Fibroblast of skin of scalp (primary cell): ENCODE measurements at regions not wholly inside any gene's neighbourhood (a gene's known extent, or its start where the extent isn't known, plus 50 kb on each side); places are given as distances from the start of the nearest gene placed in this dataset.

ENCODE experiments used
- DNase-seq: peaks from one replicate; pipeline ENCODE4 v3.0.0-alpha.2; 2013

GRCh38 chr6:137736911-137737310, 130.1 kb upstream of the TNFAIP3 start:
- DNase-seq, result no peak

GRCh38 chr6:137737836-137738596, 129.0 kb upstream of the TNFAIP3 start:
- DNase-seq, result peak; percentile 43

- DNase-seq, result no peak
Observed at GRCh38 chr6:137738931-137739504, 128.0 kb upstream of the TNFAIP3 start.

DNA sequence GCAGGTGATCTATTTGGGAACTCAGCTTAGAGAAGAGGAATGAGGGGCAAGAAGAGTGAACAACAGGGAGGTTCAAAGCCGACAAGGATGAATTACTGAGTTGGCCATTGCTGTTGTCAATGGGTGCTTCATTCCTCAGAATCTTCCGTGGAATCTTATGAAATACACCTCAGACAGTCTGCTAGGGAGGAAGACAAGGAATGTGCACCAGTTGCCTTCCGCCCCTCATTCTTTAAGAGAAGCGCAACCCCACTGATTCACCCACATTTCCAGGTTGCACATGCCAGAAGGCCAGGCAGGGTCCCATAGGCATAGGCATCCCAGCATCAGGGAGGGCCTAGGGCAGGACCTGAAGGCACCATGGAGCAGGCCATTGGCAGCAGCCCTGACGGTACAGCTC, 127.5 kb upstream of the TNFAIP3 start:
- DNase-seq, result no peak

- DNase-seq, result peak; percentile 22
Observed at GRCh38 chr6:137740091-137740755, 126.8 kb upstream of the TNFAIP3 start.

GRCh38 chr6:137740967-137741761, 125.9 kb upstream of the TNFAIP3 start:
- DNase-seq, result no peak

DNA sequence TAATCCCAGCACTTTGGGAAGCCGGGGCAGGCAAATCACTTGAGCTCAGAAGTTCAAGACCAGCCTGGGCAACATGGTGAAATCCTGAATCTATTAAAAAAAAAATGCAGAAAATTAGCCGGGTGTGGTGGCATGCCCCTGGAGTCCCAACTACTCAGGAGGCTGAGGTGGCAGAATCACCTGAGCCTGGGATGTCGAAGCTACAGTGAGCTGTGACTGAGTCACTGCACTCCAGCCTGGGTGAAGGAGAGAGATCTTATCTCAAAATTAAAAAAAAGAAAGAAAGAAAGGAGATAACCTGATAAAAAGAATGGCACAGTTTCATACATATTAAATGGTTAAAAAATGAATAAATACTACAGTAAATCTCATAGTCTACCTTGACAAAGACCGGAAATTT, 123.6 kb upstream of the TNFAIP3 start:
- no peak for DNase-seq

DNA sequence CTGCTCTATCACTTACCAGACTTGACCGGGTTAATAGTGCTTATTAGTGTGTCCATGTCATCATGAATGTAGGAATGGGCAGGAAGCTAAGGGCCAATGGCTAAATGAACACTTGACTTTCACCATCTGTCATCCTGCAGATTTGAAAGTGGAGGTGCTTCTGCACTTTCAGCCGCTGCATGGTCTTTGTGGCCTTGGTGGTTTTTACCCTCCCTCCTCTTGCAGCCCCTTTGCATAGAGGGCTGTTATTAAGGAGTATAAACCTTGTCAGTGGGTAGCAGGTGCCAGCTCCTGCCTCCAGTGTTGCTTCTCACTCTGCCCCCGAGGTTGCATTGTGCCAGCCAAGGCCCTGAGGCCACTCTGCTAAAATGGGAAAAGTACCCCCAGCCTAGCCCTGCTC, 122.2 kb upstream of the TNFAIP3 start:
- DNase-seq, result no peak

DNA sequence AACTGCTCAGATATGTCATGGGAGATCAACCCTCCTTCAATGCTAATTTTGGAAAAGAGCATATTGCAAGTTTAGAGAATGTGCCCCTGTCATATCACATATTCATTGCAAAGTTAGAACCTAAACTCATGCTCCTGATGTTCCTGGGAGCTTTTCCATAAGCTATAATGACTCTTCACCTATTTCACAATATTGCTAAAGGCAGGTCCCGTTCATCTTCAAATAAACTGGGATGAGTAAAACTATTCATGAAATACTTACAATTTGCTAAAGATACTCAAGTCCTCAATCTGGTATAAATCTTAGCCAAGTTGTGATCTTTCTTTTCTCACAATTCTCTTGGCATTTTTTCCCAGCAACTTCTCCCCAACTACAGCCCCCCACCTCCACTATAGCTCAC, 121.7 kb upstream of the TNFAIP3 start:
- no peak for DNase-seq

DNA sequence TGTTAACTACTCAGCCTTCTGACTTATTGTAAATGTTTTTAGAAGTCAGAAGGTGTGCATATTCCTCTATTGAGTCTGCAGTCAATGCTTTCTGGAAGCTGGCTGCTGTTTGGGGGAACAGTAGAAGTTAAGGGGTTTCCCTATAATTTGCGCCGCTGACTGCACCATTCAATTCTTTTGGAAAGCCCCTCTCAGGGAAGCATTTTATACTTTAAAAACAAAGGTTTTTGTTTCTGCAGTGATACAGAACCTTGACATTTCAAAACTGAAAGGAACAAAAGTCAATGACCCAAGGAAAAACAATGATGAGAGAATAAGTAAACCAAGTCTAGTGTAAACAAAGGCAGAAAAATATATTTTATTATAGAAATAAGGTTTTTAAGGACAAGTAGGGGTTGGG, 120.8 kb upstream of the TNFAIP3 start:
- DNase-seq, result no peak

- no peak for DNase-seq
Observed at GRCh38 chr6:137749696-137750211, 117.3 kb upstream of the TNFAIP3 start.

DNA sequence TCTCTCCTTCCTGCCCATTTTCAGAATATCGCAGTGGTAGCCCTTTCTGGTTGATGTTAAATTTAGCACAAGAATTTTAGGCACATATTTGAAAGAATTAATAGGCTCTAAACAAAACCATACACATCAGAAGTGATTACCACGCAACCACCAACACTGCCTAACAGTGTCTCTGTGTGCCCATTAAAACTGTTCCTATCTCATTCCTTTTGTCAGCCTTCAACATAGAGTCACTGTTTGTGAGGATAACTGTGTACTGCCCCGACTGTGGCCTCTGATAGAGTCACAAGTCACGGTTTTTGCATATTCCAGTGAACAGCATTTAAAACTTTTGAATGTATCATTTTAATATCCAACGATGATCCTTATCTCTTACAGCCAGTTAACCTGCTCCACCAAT, 116.8 kb upstream of the TNFAIP3 start:
- DNase-seq, result no peak

DNA sequence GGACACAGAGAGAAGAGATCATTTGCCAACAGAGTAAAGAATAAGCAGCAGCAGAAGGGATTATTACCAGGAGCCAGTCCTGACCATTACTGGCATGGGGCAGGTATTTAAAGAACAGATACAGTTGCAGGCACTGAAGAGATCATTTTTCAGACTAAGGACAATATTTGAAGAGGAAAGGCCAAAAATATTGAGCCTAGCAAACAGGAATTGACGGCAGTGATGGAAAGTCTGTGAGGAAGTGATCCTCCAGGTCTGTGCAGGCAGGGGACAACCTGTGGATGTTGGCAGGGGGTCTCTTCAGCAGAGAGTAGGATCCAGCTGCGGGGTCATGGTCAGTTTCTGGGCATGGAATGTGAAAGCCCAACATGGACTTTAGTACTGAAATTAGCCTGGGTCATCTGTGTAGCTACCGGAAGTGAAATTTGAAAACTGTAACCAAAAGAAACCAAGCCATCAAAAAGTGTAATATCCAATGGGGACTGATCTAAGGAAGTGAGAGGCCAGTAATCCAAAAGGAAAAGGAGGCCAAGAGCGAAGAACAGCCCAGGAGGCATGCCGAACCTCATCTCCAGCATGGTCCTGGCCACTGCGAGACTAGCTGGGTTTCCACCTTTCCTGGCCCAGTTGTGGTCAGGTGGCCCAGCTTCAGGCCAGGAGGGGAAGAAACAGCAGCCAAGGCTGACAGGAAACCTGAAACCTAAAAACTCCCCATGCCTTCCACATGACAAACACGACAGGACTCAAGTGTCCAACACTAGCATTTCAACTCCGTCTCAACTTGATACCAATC, 115.1 kb upstream of the TNFAIP3 start:
- no peak for DNase-seq

GRCh38 chr6:137754366-137754765, 112.7 kb upstream of the TNFAIP3 start:
- no peak for DNase-seq

DNA sequence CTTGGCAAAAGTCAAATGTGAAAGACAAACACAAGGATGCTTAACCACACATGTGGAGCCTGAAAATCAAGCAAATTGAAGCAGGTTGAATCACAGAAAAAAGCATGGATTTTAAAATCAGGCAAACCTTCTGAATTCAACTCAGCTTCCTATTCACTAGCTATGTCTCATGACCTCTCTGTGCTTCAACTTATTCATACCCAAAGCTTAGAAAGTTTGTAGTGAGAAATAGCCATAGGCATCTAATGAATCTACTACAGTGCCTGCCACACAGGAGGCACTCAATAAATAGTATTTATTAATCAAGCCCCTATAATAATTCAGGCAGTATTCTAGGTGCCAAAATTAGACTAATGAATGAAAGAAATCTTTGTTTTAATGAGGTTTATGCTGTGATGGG, 112.2 kb upstream of the TNFAIP3 start:
- DNase-seq, result no peak

DNA sequence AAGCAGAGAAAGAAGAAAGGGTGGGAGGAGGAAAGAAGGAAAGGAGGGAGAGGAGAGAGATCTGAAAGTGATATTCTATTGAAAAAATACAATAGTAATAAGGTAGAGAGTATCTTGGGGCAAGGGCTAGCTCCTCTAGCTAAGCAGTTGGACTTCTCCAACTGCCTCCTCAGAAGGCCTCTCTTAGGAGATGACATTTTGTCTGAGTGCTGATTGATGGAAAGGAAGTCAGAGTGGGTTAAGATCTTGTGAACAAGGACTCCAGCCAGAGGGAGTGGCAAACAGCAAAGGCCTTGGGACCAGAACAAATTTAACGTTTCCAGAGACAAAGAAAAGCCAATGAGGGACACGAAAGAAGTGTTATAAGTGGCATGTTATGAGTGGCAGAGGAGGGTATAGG, 111.8 kb upstream of the TNFAIP3 start:
- DNase-seq, result no peak

- DNase-seq, result no peak
Observed at GRCh38 chr6:137756788-137757187, 110.3 kb upstream of the TNFAIP3 start.

DNA sequence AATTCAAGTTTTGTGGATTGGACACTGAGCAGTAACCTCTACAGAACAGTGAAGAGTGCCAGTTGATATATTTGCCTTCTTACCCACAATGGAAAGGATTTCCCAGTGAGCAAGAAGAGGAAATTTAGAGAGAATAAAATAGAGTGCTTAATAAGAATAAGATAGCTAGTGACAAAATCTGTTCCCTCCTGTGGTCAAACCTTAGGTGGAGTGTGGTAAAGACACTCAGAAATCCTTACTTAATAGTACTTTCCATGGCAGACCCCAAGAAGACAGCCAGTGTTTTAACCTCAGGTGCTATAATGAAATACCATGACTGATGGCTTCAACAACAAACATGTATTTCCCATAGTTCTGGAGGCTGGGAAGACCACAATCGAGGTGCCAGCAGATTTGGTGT, 108.4 kb upstream of the TNFAIP3 start:
- DNase-seq, result no peak

DNA sequence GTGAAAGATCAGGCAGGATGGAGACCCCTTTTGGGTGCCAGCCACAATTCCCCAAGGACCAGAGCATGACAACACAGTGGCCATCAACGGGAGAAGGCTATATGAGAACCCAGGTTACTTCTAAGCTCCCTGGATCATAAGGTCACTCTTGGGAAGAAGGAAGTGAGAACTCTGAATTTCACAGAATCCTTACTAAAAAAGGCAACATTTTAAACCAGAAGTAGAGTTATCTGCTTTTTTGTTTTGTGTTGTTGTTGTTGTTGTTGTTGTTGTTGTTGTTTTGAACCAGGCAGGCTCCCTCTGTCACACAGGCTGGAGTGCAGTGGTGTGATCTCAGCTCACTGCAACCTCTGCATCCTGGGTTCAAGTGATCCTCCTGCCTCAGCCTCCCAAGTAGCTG, 107.4 kb upstream of the TNFAIP3 start:
- no peak for DNase-seq

GRCh38 chr6:137761072-137761471, 106.0 kb upstream of the TNFAIP3 start:
- DNase-seq, result peak; percentile 50

DNA sequence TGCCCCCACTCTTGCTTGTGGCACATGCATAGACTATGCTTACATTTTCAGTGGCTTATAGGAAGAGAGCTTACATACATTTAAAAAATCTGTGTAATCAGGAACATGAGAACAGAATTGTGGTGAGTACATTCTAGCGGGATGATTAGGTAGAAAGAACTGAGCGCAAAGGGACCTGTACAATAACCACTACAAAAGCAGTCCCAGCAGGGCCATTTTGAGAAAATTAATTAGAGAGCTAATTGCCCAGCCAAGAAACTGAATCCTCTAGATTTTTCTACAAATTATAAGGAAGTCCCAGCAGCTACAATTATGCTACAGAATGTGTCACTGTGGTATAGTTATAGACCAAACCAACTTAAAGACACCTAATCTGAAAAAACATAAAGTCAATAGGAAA, 105.6 kb upstream of the TNFAIP3 start:
- DNase-seq, result no peak
